Tibial artery (tissue), 4 donors: ENCODE measurements at regions not wholly inside any gene's neighbourhood (a gene's known extent, or its start where the extent isn't known, plus 50 kb on each side); places are given as distances from the start of the nearest gene placed in this dataset.

ENCODE experiments used
- DNase-seq, 2 donors: peaks; one replicate each; pipeline ENCODE4 v3.0.0-alpha.2; 2019
- H3K27ac ChIP-seq, 2 donors: fragments of 200-600 bp; sonication (generic) in 1 of 2; 1 replicate in 1 of 2; 2 replicates in 1 of 2; pipeline ENCODE4 v1.5.1; 2018 to 2019; ENCODE audit warnings: mild to moderate bottlenecking in 1 of 2
- H3K27me3 ChIP-seq, 2 donors: fragments of 200-600 bp; sonication (generic) in 1 of 2; one replicate each; pipeline versions ENCODE4 v1.5.1 to v1.6.0; 2016 to 2019
- H3K36me3 ChIP-seq, 3 donors: fragments of 200-600 bp; sonication (generic) in 2 of 3; one replicate each; pipeline ENCODE4 v1.5.1; 2016 to 2019; ENCODE audit warnings: mild to moderate bottlenecking in 2 of 3
- H3K4me1 ChIP-seq, 4 donors: fragments of 200-600 bp; sonication (generic) in 2 of 4; 1 replicate in 3 of 4; 2 replicates in 1 of 4; pipeline ENCODE4 v1.5.1; 2016 to 2019
- H3K4me3 ChIP-seq, 2 donors: fragments of 200-600 bp; sonication (generic) in 1 of 2; 1 replicate in 1 of 2; 2 replicates in 1 of 2; pipeline ENCODE4 v1.5.1; 2018 to 2019; ENCODE audit warnings: mild to moderate bottlenecking in 2 of 2
- H3K9me3 ChIP-seq, 3 donors: fragments of 200-600 bp; sonication (generic) in 1 of 3; one replicate each; pipeline ENCODE4 v1.5.1; 2016 to 2019
- CTCF ChIP-seq, 2 experiments: fragments of 200-600 bp in 1 of 2; fragments of 450-650 bp in 1 of 2; IDR thresholded peaks; one replicate each; pipeline ENCODE4 v1.5.1; 2017 to 2019; ENCODE audit warnings: antibody characterized with exemption in 2 of 2, mild to moderate bottlenecking in 1 of 2, moderate library complexity in 1 of 2
- intact Hi-C: fragments of 100-400 bp; cut with DNase I; formaldehyde crosslinking; loops from one replicate; pipeline ENCODE4 v1.15.0; 2023; ENCODE audit warnings: low total_unique reads

GRCh38 chr11:45563810-45564209 lies 101.6 kb downstream of the CHST1 start:
- intact Hi-C loops: no loop called here
- no peaks in the 10 kb centered on the region for H3K36me3 ChIP-seq
- peaks cover 0 to 36% of the 10 kb centered on the region in 2 donors for H3K27me3 ChIP-seq
- no peaks in the 10 kb centered on the region for H3K4me1 ChIP-seq
- no peak for TF ChIP-seq CTCF (IDR thresholded peaks at IDR 0.05)
- H3K9me3 ChIP-seq: no peaks in the 10 kb centered on the region
- no peak for DNase-seq
- no peak overlapping the region for H3K4me3 ChIP-seq
- H3K27ac ChIP-seq: no peak overlapping the region

- H3K36me3 ChIP-seq: no peaks in the 10 kb centered on the region
- DNase-seq: no peak
- no peak overlapping the region for H3K27ac ChIP-seq
- intact Hi-C loops: no loop called here
- no peaks in the 10 kb centered on the region for H3K4me1 ChIP-seq
- no peaks in the 10 kb centered on the region for H3K9me3 ChIP-seq
- H3K27me3 ChIP-seq: peaks cover 0 to 36% of the 10 kb centered on the region in 2 donors
- H3K4me3 ChIP-seq: no peak overlapping the region
- no peak for TF ChIP-seq CTCF (IDR thresholded peaks at IDR 0.05)
Observed at GRCh38 chr11:45563171-45563570, 102.3 kb downstream of the CHST1 start.

GRCh38 chr11:45560913-45561281 lies 104.5 kb downstream of the CHST1 start:
- Histone ChIP-seq H3K4me3 (no peak overlapping the region), H3K9me3 (no peaks in the 10 kb centered on the region), H3K36me3 (no peaks in the 10 kb centered on the region), H3K4me1 (no peaks in the 10 kb centered on the region), H3K27ac (no peak overlapping the region), H3K27me3 (peaks cover 0 to 39% of the 10 kb centered on the region in 2 donors)
- intact Hi-C loops: no loop called here
- no peak for DNase-seq
- TF ChIP-seq CTCF (IDR thresholded peaks at IDR 0.05): no peak

GRCh38 chr11:45560155-45560912 lies 105.1 kb downstream of the CHST1 start:
- H3K36me3 ChIP-seq: no peaks in the 10 kb centered on the region
- H3K4me3 ChIP-seq: no peak overlapping the region
- H3K9me3 ChIP-seq: no peaks in the 10 kb centered on the region
- intact Hi-C loops: no loop called here
- DNase-seq: no peak
- TF ChIP-seq CTCF (IDR thresholded peaks at IDR 0.05): no peak
- H3K27me3 ChIP-seq: peaks cover 0 to 39% of the 10 kb centered on the region in 2 donors
- no peak overlapping the region for H3K27ac ChIP-seq
- H3K4me1 ChIP-seq: no peaks in the 10 kb centered on the region

- Histone ChIP-seq H3K27ac (no peak overlapping the region), H3K27me3 (peaks cover 0 to 20% of the 10 kb centered on the region in 2 donors), H3K9me3 (no peaks in the 10 kb centered on the region), H3K4me3 (no peak overlapping the region), H3K36me3 (no peaks in the 10 kb centered on the region), H3K4me1 (no peaks in the 10 kb centered on the region)
- intact Hi-C loops: no loop called here
- no peak for DNase-seq
- TF ChIP-seq CTCF (IDR thresholded peaks at IDR 0.05): no peak
Observed at GRCh38 chr11:45556851-45557707, 108.3 kb downstream of the CHST1 start.
